Small intestine (tissue), 7 donors: ENCODE measurements at regions not wholly inside any gene's neighbourhood (a gene's known extent, or its start where the extent isn't known, plus 50 kb on each side); places are given as distances from the start of the nearest gene placed in this dataset.

Experiments
- DNase-seq, 2 donors: peaks; one replicate each; pipeline versions ENCODE4 v3.0.0 to v3.0.0-alpha.2; 2013
- FAIRE-seq: peaks from 2 replicates; lab custom pipeline; 2012; peaks lifted over from hg19 to GRCh38; lab: Jason Lieb, UNC
- H3K27ac ChIP-seq, 3 donors: one replicate each; pipeline ENCODE4 v1.5.1; 2013; ENCODE audit warnings: low read length in 2 of 3, mild to moderate bottlenecking in 2 of 3, control low read depth in 1 of 3, inconsistent platforms in 1 of 3, low read depth in 1 of 3, moderate library complexity in 1 of 3
- H3K27me3 ChIP-seq, 3 donors: one replicate each; pipeline ENCODE4 v1.6.1; 2013; ENCODE audit warnings: low read length in 3 of 3, inconsistent platforms in 1 of 3; ENCODE audit not compliant: control insufficient read depth in 3 of 3, insufficient read depth in 3 of 3
- H3K36me3 ChIP-seq, 3 donors: one replicate each; pipeline ENCODE4 v1.6.1; 2013; ENCODE audit warnings: low read length in 3 of 3, inconsistent platforms in 1 of 3, low read depth in 1 of 3, mild to moderate bottlenecking in 1 of 3, moderate library complexity in 1 of 3; ENCODE audit not compliant: control insufficient read depth in 3 of 3, insufficient read depth in 2 of 3
- H3K4me1 ChIP-seq, 3 donors: one replicate each; pipeline ENCODE4 v1.6.1; 2013; ENCODE audit warnings: low read length in 2 of 3, inconsistent platforms in 1 of 3, low read depth in 1 of 3, mild to moderate bottlenecking in 1 of 3, moderate library complexity in 1 of 3; ENCODE audit not compliant: control insufficient read depth in 3 of 3, insufficient read depth in 2 of 3
- H3K4me3 ChIP-seq, 3 donors: one replicate each; pipeline ENCODE4 v1.5.1; 2013; ENCODE audit warnings: low read length in 3 of 3, control low read depth in 1 of 3, inconsistent platforms in 1 of 3, low read depth in 1 of 3, mild to moderate bottlenecking in 1 of 3, moderate library complexity in 1 of 3
- H3K9me3 ChIP-seq, 2 donors: one replicate each; pipeline ENCODE4 v1.6.1; 2013; ENCODE audit warnings: low read depth in 1 of 2, low read length in 1 of 2; ENCODE audit not compliant: control insufficient read depth in 2 of 2, insufficient read depth in 1 of 2
- WGBS, 3 donors: extraction: QIAGEN DNeasy Blood & Tissue Kit; methylation state at CpG; one replicate each; pipeline ENCODE4 v1.1.7; 2013; 5-methylcytosine and 5-hydroxymethylcytosine counted together
- donor health status: healthy with polysubstance abuse.
- donor health status: control.
- donor health status: control.
- donor health status: Bipolar disorder and iron deficiency.
- donor health status: healthy.

- no peak for FAIRE-seq
- H3K9me3 ChIP-seq: peaks cover 0 to 16% of the 10 kb centered on the region in 2 donors
- WGBS, 3 donors: 91 to 94% (median 94%) methylated on average over 3 of the region's 3 CpGs
These were observed 728.7 kb upstream of the ROBO1 start for GRCh38 chr3:80496452-80496851.

GRCh38 chr3:80492162-80492561, 724.4 kb upstream of the ROBO1 start:
- Histone ChIP-seq H3K4me3 (no peak overlapping the region), H3K4me1 (no peaks in the 10 kb centered on the region), H3K36me3 (no peaks in the 10 kb centered on the region), H3K27me3 (no peaks in the 10 kb centered on the region), H3K27ac (no peak overlapping the region), H3K9me3 (peaks cover 0 to 9% of the 10 kb centered on the region in 2 donors)
- FAIRE-seq (no peak), DNase-seq (no peak)

More at GRCh38 chr3:80496452-80496851, 728.7 kb upstream of the ROBO1 start:
- Histone ChIP-seq H3K4me3 (no peak overlapping the region), H3K27ac (no peak overlapping the region), H3K36me3 (no peaks in the 10 kb centered on the region), H3K4me1 (no peaks in the 10 kb centered on the region), H3K27me3 (no peaks in the 10 kb centered on the region)
- no peak for DNase-seq

- H3K27me3 ChIP-seq: no peaks in the 10 kb centered on the region
- H3K36me3 ChIP-seq: no peaks in the 10 kb centered on the region
- no peak overlapping the region for H3K4me3 ChIP-seq
- DNase-seq (no peak), FAIRE-seq (no peak)
- H3K9me3 ChIP-seq: no peaks in the 10 kb centered on the region
- no peaks in the 10 kb centered on the region for H3K4me1 ChIP-seq
- H3K27ac ChIP-seq: no peak overlapping the region
- WGBS, 3 donors: 57 to 85% (median 60%) methylated on average over 1 of the region's 1 CpG
These were observed 705.2 kb upstream of the ROBO1 start for GRCh38 chr3:80472961-80473360.

GRCh38 chr3:80472459-80472858, 704.7 kb upstream of the ROBO1 start:
- Histone ChIP-seq H3K4me1 (no peaks in the 10 kb centered on the region), H3K9me3 (no peaks in the 10 kb centered on the region), H3K27me3 (no peaks in the 10 kb centered on the region), H3K36me3 (no peaks in the 10 kb centered on the region), H3K4me3 (no peak overlapping the region), H3K27ac (no peak overlapping the region)
- no peak for FAIRE-seq
- DNase-seq: no peak

GRCh38 chr3:80470433-80470832, 702.6 kb upstream of the ROBO1 start:
- no peaks in the 10 kb centered on the region for H3K9me3 ChIP-seq

GRCh38 chr3:80465746-80466145, 697.9 kb upstream of the ROBO1 start:
- H3K27me3 ChIP-seq: no peaks in the 10 kb centered on the region
- H3K9me3 ChIP-seq: no peaks in the 10 kb centered on the region
- DNase-seq: no peak
- H3K4me1 ChIP-seq: no peaks in the 10 kb centered on the region
- H3K4me3 ChIP-seq: no peak overlapping the region
- WGBS, 3 donors: 88 to 93% (median 93%) methylated on average over 1 of the region's 1 CpG
- H3K27ac ChIP-seq: no peak overlapping the region
- FAIRE-seq: no peak
- no peaks in the 10 kb centered on the region for H3K36me3 ChIP-seq

More at GRCh38 chr3:80470433-80470832, 702.6 kb upstream of the ROBO1 start:
- no peaks in the 10 kb centered on the region for H3K4me1 ChIP-seq
- FAIRE-seq: no peak
- H3K27ac ChIP-seq: no peak overlapping the region
- 75 to 82% (median 80%) methylated on average over 2 of the region's 2 CpGs for WGBS, 3 donors
- no peak for DNase-seq
- H3K27me3 ChIP-seq: no peaks in the 10 kb centered on the region
- no peaks in the 10 kb centered on the region for H3K36me3 ChIP-seq
- H3K4me3 ChIP-seq: no peak overlapping the region

GRCh38 chr3:80451393-80451792, 683.6 kb upstream of the ROBO1 start:
- FAIRE-seq (no peak), DNase-seq (no peak)
- no peak overlapping the region for H3K4me3 ChIP-seq
- no peaks in the 10 kb centered on the region for H3K9me3 ChIP-seq
- no peak overlapping the region for H3K27ac ChIP-seq
- no peaks in the 10 kb centered on the region for H3K27me3 ChIP-seq
- H3K4me1 ChIP-seq: no peaks in the 10 kb centered on the region
- H3K36me3 ChIP-seq: no peaks in the 10 kb centered on the region

GRCh38 chr3:80445641-80446040, 677.8 kb upstream of the ROBO1 start:
- DNase-seq: no peak
- FAIRE-seq: no peak
- 49 to 64% (median 52%) methylated on average over 5 of the region's 5 CpGs for WGBS, 3 donors
- Histone ChIP-seq H3K27ac (no peak overlapping the region), H3K27me3 (no peaks in the 10 kb centered on the region), H3K4me1 (no peaks in the 10 kb centered on the region), H3K4me3 (no peak overlapping the region), H3K9me3 (no peaks in the 10 kb centered on the region), H3K36me3 (no peaks in the 10 kb centered on the region)

GRCh38 chr3:80445053-80445452, 677.3 kb upstream of the ROBO1 start:
- 92 to 96% (median 93%) methylated on average over 1 of the region's 1 CpG for WGBS, 3 donors
- Histone ChIP-seq H3K9me3 (no peaks in the 10 kb centered on the region), H3K27me3 (no peaks in the 10 kb centered on the region), H3K4me1 (no peaks in the 10 kb centered on the region), H3K27ac (no peak overlapping the region), H3K4me3 (no peak overlapping the region), H3K36me3 (no peaks in the 10 kb centered on the region)
- FAIRE-seq: no peak
- no peak for DNase-seq
